Activated naive CD8-positive, alpha-beta T cell (primary cell): ENCODE measurements at regions not wholly inside any gene's neighbourhood (a gene's known extent, or its start where the extent isn't known, plus 50 kb on each side); places are given as distances from the start of the nearest gene placed in this dataset.

Source experiments
- H3K27ac Mint-ChIP-seq: one replicate; pipeline ENCODE4 v1.8.0; 2021; ENCODE audit warnings: mixed read lengths
- H3K27me3 Mint-ChIP-seq: one replicate; pipeline ENCODE4 v1.8.0; 2021; ENCODE audit warnings: mixed read lengths
- H3K36me3 Mint-ChIP-seq: one replicate; pipeline ENCODE4 v1.8.0; 2021; ENCODE audit warnings: mixed read lengths
- H3K4me1 Mint-ChIP-seq: one replicate; pipeline ENCODE4 v1.8.0; 2021; ENCODE audit warnings: low read depth, mixed read lengths
- H3K4me3 Mint-ChIP-seq: one replicate; pipeline ENCODE4 v1.8.0; 2021; ENCODE audit warnings: mild to moderate bottlenecking, mixed read lengths
- H3K9me3 Mint-ChIP-seq: one replicate; pipeline ENCODE4 v1.8.0; 2021; ENCODE audit warnings: low read depth, mixed read lengths

DNA sequence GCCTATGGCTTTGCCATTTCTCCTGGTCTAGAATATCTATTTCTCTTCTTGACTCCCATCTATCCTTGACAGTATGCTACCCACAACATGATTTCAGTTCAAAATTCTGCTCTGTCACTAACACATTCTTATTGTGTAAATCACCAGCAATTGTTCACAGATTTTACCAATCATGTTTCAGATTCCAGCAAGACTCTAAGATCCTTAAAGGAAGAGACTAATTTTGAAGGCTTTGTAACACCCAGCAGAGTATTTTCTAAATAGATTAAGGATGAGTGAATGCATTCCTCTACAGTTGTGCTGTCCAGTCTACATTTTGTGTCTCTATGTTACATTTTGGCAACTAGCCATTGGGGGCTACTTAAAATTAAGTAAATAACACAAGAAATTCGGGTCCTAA is 921.5 kb downstream of the NLGN4Y start:
- H3K4me1 Mint-ChIP-seq = peaks cover 11% of the 10 kb centered on the region
- H3K9me3 Mint-ChIP-seq = no peaks in the 10 kb centered on the region
- H3K27me3 Mint-ChIP-seq = no peaks in the 10 kb centered on the region
- no peak overlapping the region for H3K4me3 Mint-ChIP-seq
- no peaks in the 10 kb centered on the region for H3K36me3 Mint-ChIP-seq
- H3K27ac Mint-ChIP-seq = no peak overlapping the region

DNA sequence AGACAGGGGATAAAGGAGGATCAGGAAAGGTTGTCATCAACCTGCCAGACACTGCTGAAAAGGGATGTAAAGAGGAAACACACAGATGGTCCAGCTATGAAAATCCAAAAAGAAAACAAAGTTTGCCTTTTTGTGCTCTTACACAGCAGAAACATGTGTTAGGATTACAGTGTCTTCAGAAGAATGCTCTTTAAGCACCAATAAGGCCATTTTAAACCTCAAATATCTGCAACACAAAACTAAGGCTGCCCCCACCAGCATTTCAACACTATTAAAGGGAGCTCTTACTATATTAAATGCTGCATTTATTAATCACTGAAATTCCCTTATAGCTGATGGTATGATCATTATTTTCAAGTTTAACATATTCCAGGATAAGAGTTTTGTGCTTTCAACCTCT is 922.5 kb downstream of the NLGN4Y start:
- Mint-ChIP-seq H3K4me3 (no peak overlapping the region), H3K27me3 (no peaks in the 10 kb centered on the region), H3K9me3 (no peaks in the 10 kb centered on the region), H3K27ac (no peak overlapping the region), H3K36me3 (no peaks in the 10 kb centered on the region), H3K4me1 (peaks cover 3% of the 10 kb centered on the region)

DNA sequence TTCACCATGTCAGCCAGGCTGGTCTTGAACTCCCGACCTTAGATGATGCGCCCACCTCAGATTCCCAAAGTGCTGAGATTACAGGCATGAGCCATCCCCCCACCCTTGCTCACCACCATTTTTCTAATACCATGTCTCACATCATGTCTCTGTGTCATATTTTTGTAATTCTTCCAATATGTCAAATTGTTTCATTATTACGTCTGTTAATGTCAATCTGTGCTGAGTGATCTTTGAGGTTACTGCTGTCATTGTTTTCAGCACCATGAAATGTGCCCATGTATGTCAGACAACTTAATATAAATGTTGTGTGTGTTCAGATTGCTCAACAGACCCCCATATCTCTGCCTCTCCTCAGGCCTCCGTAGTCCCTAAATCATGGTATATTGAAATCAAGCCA is 923.6 kb downstream of the NLGN4Y start:
- Mint-ChIP-seq H3K4me3 (no peak overlapping the region), H3K36me3 (no peaks in the 10 kb centered on the region), H3K9me3 (no peaks in the 10 kb centered on the region), H3K27me3 (no peaks in the 10 kb centered on the region), H3K4me1 (no peaks in the 10 kb centered on the region), H3K27ac (no peak overlapping the region)

DNA sequence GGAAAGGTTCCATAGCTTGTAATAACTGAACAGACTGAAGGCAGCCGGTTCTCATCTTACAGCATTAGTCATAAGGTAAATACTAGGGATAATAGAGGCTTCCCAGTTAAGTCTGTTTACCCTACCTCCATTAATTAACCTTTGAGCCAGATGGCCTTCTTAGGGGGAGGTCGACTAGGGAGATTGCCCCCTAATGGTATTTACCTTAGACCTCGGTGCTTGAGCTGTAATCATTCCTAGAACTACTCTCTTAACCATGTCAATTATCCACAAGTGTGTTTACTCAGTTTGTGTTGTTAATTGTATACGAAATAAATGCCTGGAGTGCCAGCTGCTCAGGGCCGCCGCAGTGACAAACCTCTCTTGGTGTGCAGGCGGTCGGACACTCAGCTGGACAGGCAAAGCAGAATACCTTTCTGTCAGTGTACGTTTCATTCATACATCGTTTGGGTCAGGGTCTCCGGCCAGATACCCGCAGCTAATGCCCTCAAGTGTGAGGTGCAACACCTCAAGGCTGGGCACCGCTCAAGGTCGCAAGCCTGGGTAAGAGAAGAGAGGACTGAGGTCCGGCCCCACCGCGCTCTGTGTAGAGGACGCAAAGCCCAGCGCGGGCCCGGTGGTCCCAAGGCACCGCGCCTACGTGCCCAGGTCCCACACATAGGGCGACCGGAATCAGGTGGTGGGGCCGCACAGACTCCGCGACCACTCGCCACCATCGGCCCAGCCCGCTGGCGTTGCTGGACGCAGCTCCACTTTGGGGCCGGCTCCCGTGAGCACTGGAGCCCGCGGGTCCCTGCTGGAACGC is 931.0 kb downstream of the NLGN4Y start:
- H3K27me3 Mint-ChIP-seq = no peaks in the 10 kb centered on the region
- no peaks in the 10 kb centered on the region for H3K36me3 Mint-ChIP-seq
- H3K4me1 Mint-ChIP-seq = no peaks in the 10 kb centered on the region
- H3K9me3 Mint-ChIP-seq = no peaks in the 10 kb centered on the region
- no peak overlapping the region for H3K27ac Mint-ChIP-seq
- H3K4me3 Mint-ChIP-seq = peak overlapping the region; percentile 77

DNA sequence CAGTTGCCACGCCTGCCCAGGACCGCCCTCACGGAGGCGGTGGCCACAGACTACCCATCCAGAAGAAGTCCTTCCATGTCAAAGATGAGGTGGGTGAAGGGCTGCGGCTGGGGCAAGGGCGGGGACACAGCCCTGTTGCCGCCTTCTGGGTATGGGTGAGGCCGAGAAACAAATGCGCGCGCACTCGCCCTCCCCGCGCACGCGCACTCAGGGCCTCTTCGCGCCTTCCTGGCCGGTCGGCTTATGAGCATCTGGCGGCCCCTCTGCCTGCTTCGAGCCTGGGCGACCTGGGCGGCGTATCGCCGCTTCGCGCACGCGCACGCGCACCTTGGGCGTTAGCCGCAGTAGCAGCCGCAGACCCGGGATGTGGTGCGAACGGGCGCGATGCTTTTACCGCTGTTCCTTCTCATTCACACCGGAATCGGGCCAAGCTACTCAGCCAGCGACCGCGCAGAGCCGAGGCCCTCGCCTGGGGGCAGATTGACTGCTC is 931.7 kb downstream of the NLGN4Y start:
- Mint-ChIP-seq H3K4me1 (no peaks in the 10 kb centered on the region), H3K9me3 (no peaks in the 10 kb centered on the region), H3K27ac (no peak overlapping the region), H3K36me3 (no peaks in the 10 kb centered on the region), H3K4me3 (peak overlapping the region; percentile 77), H3K27me3 (no peaks in the 10 kb centered on the region)

DNA sequence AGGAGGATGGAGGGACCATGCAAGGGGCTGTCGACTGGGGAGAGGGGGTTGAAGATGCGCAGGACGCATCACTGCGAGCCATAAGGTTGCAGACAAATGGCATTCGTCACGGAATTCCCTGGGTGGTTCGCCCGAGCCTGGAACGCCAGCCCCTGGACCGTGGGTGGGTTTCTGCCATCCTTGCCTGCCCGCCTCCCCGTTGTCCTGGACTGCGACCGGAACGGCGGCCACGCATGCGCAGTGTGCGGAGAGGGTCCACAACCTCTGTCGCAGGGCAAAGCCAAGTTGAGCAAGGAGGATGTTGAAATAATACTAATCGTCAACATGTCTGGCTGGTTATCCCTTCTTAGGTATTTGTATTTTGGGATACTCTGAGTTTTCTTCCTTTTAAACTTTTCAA is 932.2 kb downstream of the NLGN4Y start:
- peak overlapping the region; percentile 77 for H3K4me3 Mint-ChIP-seq
- no peaks in the 10 kb centered on the region for H3K36me3 Mint-ChIP-seq
- no peaks in the 10 kb centered on the region for H3K27me3 Mint-ChIP-seq
- H3K9me3 Mint-ChIP-seq = no peaks in the 10 kb centered on the region
- H3K4me1 Mint-ChIP-seq = no peaks in the 10 kb centered on the region
- H3K27ac Mint-ChIP-seq = no peak overlapping the region

DNA sequence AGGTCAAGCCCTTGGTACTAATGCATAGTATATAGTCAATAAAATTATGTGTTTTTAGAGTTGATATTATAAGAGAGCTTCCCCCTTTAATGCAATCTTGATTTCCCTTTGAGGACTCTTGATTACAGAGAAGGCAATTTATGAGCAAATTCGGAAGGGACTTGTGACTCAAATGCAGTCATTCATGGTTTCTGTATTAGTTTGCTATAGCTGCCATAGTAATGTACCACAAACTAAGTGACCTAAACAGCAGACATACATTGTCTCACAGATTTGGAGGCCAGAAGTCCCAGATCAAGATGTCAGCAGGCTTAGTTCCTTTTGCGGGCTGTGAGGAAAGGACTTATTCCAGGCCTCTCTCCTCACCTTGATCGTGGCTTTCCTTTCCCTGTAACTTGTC is 933.4 kb downstream of the NLGN4Y start:
- Mint-ChIP-seq H3K9me3 (no peaks in the 10 kb centered on the region), H3K27me3 (no peaks in the 10 kb centered on the region), H3K4me1 (no peaks in the 10 kb centered on the region), H3K4me3 (no peak overlapping the region), H3K27ac (no peak overlapping the region), H3K36me3 (no peaks in the 10 kb centered on the region)

DNA sequence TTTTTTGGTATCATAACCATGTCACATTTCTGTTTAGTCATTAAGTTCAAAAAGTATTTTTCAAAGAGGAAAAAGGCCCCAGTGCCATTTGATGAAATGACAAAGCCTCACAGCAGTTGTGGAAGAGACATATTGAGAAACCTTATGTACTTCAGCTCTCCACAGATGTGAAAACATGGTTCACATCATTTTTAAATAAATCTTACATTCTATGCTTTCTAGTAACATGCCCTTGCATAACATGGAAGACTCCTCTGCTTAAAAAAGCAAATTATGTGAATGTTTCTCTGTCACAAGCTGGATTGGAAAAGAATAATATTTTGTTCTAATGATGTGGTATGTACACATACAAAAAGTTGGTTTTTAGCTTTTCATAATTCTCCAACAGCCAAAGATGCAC is 934.1 kb downstream of the NLGN4Y start:
- Mint-ChIP-seq H3K4me1 (no peaks in the 10 kb centered on the region), H3K27me3 (no peaks in the 10 kb centered on the region), H3K27ac (no peak overlapping the region), H3K9me3 (no peaks in the 10 kb centered on the region), H3K36me3 (no peaks in the 10 kb centered on the region), H3K4me3 (no peak overlapping the region)

DNA sequence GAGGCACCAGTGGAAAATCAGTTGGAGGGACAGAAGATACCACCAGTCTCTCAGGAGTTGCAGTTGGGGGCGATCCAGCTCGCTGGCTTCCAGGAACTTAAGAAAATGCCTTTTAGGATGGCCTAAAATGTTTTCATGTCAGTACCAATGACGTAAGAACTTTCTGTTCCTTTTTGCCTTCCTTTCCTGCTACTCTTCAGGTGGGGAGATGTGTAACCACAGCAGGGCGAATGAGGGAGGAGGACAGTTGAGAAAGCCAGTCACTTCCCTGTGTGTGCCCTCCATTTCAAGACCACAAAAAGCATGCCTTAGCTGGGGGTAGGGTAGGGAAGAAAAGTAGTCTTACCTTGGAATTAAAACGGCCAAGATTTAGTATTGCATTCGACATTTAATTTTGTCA is 941.6 kb downstream of the NLGN4Y start:
- Mint-ChIP-seq H3K27me3 (no peaks in the 10 kb centered on the region), H3K36me3 (no peaks in the 10 kb centered on the region), H3K4me3 (no peak overlapping the region), H3K9me3 (no peaks in the 10 kb centered on the region), H3K27ac (no peak overlapping the region), H3K4me1 (no peaks in the 10 kb centered on the region)

DNA sequence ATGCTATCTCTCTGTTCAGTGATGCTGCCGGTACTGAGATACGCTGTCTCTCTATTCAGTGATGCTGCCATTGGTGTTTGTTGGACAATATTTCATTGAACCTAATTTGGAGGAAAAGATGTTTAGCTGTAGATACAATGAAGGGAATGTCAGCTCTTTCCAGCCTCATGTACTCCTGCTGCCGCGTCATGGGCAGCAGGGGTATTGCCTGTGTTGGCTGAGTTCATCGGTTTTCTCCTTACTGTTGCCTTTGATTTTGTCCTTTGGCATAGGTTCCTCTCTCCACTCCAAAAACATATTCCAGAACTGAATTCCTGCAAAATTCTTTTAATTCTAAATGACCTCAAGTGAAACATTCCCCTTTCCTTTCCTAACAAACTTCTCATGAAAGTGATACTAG is 942.6 kb downstream of the NLGN4Y start:
- no peaks in the 10 kb centered on the region for H3K27me3 Mint-ChIP-seq
- no peak overlapping the region for H3K27ac Mint-ChIP-seq
- no peak overlapping the region for H3K4me3 Mint-ChIP-seq
- H3K9me3 Mint-ChIP-seq = no peaks in the 10 kb centered on the region
- H3K4me1 Mint-ChIP-seq = no peaks in the 10 kb centered on the region
- H3K36me3 Mint-ChIP-seq = no peaks in the 10 kb centered on the region

DNA sequence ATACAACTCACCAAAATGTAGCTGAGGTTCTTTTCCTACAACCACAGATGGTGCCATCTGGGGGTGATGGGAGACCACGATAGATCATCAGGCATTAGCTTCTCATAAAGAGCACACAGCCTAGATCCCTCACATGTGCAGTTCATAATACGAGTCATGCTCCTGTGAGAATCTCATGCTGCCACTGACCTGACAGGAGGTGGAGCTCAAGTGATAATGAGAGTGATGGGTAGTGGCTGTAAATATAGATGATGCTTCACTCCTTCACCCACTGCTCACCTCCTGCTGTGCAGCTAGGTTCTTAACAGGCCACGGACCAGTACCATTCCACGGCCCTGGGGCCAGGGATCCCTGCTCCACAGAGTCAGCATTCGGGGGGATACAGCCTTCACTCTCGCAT is 943.8 kb downstream of the NLGN4Y start:
- no peaks in the 10 kb centered on the region for H3K36me3 Mint-ChIP-seq
- H3K4me1 Mint-ChIP-seq = no peaks in the 10 kb centered on the region
- no peaks in the 10 kb centered on the region for H3K9me3 Mint-ChIP-seq
- no peaks in the 10 kb centered on the region for H3K27me3 Mint-ChIP-seq
- H3K4me3 Mint-ChIP-seq = no peak overlapping the region
- H3K27ac Mint-ChIP-seq = no peak overlapping the region

DNA sequence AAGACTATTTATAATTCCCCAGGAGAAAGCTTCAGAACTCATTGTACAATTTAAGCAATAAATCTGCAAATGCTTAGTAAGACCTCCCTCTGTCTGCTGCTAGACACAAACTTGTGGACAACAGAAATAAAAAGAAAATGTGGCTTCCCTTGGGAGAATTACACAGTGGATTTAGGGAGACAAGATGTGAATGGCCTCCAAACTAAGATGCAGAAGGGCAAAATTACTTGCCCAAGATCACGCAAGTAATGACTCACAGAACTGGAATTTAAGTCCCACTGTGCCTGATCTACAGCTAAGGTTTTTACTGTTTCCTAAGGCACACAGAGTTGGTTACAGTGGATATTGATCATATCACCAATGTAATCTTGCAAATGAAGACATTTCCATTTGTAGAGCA is 947.0 kb downstream of the NLGN4Y start:
- Mint-ChIP-seq H3K9me3 (no peaks in the 10 kb centered on the region), H3K4me1 (no peaks in the 10 kb centered on the region), H3K27ac (no peak overlapping the region), H3K36me3 (no peaks in the 10 kb centered on the region), H3K4me3 (no peak overlapping the region), H3K27me3 (no peaks in the 10 kb centered on the region)

DNA sequence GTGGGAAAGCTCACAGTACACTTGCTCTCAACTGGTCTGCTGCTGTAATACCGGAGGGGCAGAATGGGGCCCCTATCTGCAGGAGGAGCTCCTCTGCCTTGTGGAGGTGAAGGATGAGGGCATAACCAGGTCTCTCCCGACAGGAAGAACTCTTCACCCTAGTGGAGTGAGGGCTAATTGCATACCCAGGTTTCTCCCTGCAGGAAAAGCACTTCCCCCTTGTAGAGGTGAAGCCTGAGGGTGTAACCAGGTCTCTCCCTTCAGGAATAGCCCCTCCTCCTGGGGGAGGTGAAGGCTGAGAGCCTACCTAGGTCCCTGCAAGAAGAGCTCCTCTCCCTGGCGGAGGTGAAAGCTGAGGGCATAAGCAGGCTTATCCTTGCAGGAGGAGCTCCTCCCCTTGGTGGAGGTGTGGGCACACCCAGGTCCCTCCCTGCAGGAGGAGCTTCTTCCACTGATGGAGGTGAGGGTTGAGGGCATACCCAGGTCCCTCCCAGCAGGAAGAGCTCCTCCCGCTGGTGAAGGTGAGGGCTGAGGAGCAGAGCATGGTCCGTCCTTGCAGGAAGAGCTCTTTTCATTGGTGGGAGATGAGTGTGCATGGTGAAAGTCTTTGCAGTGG is 954.1 kb downstream of the NLGN4Y start:
- Mint-ChIP-seq H3K36me3 (no peaks in the 10 kb centered on the region), H3K27me3 (no peaks in the 10 kb centered on the region), H3K9me3 (no peaks in the 10 kb centered on the region), H3K4me3 (no peak overlapping the region), H3K4me1 (no peaks in the 10 kb centered on the region), H3K27ac (no peak overlapping the region)

DNA sequence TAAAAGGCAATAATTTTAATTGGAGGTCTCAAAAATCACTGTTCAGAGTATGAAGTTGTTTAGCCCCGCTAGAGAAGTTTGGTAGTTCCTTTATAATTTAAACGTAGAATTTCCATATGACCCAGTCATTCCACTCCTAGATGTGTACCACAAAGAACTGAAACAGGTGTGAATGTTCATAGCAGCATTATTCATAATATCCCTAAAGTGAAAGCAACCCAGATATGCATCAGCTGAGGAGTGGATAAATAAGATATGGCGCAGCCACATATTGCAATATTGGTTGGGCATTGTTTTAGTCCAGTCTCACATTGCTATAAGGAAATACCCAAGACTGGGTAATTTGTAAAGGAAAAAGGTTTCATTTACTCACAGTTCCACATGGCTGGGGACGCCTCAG is 976.2 kb downstream of the NLGN4Y start:
- Mint-ChIP-seq H3K9me3 (no peaks in the 10 kb centered on the region), H3K27me3 (peaks cover 2% of the 10 kb centered on the region), H3K36me3 (no peaks in the 10 kb centered on the region), H3K27ac (no peak overlapping the region), H3K4me3 (no peak overlapping the region), H3K4me1 (no peaks in the 10 kb centered on the region)

DNA sequence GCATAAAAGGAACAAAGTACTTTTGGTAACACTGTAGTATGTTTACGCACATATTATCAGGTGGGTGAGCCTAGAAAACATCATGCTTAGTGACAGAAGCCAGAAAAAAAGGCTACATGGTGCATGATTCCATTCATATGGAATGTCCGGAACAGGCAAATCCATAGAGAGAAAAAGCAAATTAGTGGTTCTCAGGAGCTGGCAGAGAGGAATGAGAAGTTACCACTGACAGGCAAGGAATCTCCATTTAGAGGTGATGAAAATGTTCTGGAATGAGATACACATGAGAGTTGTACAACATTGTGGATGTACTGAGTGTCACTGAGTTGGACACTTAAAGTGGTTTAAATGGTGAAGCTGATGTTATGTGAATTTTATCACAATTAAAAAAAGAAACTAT is 976.9 kb downstream of the NLGN4Y start:
- Mint-ChIP-seq H3K36me3 (no peaks in the 10 kb centered on the region), H3K4me1 (no peaks in the 10 kb centered on the region), H3K9me3 (no peaks in the 10 kb centered on the region), H3K27me3 (peaks cover 2% of the 10 kb centered on the region), H3K27ac (no peak overlapping the region), H3K4me3 (no peak overlapping the region)

DNA sequence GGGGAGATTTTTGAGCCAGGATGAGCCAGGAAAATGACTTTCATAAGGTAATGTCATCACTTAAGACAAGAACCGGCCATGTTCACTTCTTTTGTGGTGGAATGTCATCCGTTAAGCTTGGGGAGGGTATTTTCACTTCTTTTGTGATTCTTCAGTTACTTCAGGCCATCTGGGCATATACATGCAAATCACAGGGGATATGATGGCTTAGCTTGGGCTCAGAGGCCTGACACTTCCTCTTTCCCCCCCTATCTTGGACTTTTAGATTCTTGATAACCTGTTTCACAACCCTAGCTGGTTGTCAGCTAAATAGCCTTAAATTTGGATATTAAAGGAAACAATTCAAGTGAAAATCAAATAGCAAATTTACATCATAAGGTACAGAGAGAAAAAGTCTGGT is 986.0 kb downstream of the NLGN4Y start:
- no peaks in the 10 kb centered on the region for H3K36me3 Mint-ChIP-seq
- H3K4me1 Mint-ChIP-seq = no peaks in the 10 kb centered on the region
- H3K9me3 Mint-ChIP-seq = no peaks in the 10 kb centered on the region
- no peaks in the 10 kb centered on the region for H3K27me3 Mint-ChIP-seq
- no peak overlapping the region for H3K4me3 Mint-ChIP-seq
- H3K27ac Mint-ChIP-seq = no peak overlapping the region
